LoVo (cell line): ENCODE measurements at regions not wholly inside any gene's neighbourhood (a gene's known extent, or its start where the extent isn't known, plus 50 kb on each side); places are given as distances from the start of the nearest gene placed in this dataset.

Experiments used
- DNase-seq: peaks from one replicate; pipeline ENCODE4 v3.0.0-alpha.2; 2016; ENCODE audit warnings: low spot score

DNA sequence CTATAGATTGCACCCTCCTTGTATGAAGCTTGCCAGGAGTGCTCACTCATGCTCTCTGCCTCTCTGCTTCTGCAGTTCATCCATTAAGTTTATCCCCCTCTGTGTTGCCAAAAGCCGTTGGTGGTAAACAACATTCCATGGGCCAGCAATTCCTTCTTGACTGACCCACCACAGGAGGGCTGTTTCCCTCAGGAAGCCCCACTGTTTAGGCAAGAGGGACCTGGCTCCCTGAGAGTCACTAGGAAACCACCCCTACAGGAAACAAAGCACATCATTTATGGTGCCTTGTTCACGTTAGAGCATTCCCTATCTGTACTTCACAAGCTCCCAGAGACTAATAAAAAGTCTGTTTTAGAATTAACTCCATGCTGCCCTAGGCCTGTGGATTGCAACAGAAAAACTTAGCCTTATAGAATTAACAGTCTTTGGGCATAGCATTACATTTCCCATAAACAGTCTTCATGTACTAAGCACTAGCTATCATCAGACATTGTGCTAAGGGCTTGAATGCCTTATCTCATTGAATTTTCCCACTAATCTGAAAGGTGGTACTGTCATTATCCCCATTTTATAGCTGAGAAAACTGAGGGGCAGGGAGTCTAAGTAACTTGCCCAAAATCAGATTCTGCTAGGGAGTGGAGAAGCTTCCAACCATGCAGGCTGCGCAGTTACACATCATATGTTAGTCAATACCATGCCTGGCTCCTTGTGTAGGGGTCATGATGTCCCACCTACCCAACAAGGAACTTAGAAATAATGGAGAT is 149.9 kb downstream of the SHQ1 start:
- DNase-seq: no peak

DNA sequence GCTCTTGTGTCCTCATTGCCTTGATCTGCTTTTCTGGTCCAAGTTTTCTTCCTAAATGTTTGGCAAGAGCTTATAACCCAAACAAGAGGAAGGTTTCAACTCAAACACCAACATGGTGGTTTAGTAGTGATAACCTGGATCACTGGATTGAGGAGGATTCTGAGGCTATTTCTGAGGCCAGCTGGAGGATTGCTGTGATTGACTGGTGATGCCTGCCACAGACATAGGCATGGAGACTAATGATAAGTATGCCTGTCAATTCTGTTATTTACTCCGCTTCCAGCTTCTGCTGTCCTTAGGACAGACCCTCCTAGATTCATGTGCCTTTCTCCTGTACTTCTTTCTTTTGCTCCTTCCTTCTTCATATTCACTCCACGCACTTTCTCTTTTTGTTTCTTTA is 150.5 kb downstream of the SHQ1 start:
- no peak for DNase-seq

DNA sequence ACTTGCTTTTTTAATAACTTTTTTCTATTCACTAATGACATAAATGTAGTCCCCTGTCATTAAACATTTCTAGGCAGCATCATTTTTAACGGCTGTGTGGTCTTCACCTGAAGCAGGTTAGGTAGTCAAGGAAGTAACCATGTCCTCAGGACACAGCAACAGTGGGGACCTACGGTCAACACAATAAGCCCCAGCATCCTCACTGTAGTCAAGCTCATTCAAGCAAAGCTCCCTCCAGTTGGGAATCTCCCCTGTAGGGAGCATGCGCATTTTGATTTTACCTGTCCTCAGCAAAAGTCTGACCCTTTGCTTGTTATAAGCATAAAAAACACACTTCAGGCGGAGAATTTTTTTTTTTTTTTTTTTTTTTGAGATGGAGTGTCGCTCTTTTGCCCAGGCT is 151.4 kb downstream of the SHQ1 start:
- DNase-seq: no peak

DNA sequence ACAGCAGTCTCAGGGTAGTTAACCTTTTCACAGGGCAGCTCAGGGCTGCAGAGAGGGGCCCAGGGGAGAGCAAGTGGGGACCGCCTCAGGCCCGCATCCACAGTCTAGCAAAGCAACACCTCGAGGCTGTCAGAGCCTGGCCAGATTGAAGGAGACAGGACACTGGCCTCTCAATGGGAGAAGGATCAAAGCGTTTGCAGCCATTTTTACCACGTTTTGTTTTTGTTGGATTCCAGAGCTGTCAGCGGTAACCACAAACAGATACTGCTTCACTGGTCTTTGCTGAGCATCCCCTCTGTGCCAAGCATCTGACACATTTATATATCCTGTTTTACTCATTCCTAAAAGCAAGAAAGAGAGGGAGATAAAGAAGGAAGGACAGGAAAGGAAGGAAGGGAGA is 153.8 kb downstream of the SHQ1 start:
- DNase-seq: no peak

DNA sequence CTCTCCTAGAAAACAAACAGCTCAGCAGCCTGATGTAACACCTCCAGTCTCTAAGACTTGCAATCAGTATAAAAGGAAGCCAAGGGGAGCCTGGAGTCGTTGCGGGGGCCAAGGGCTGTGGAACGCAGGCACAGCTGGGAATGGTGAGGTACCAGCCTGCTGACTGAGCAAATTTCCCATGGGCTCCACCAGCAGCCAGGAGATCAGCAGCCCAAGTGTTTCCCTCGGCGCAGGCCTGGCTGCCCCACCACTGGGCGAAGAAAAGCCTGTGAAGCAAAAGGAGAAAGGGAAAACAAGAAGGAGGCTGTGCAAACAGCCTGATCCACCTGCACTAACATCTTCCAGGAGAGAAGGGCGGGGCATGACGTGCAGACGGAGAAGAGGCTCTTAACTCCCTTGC is 155.3 kb downstream of the SHQ1 start:
- no peak for DNase-seq

DNA sequence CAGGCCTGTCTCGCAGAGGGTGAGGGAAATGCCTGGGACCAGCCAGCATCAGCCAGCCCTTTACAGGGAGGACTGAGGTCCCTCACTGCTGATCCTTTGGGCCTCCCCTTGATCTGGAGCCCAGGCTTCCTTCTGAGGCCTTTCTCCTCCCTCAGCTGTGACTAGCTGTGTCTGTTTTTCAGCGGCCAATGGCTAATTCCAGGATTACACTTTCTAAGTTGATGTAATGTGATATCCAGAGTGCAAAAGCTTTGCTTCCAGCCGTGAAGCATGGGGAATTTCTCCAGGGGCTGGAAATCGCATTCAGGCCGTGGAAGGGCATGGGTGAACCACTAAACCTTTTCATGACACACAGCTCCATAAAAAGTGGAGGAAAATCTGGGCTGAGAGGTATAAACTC is 157.6 kb downstream of the SHQ1 start:
- DNase-seq: no peak

DNA sequence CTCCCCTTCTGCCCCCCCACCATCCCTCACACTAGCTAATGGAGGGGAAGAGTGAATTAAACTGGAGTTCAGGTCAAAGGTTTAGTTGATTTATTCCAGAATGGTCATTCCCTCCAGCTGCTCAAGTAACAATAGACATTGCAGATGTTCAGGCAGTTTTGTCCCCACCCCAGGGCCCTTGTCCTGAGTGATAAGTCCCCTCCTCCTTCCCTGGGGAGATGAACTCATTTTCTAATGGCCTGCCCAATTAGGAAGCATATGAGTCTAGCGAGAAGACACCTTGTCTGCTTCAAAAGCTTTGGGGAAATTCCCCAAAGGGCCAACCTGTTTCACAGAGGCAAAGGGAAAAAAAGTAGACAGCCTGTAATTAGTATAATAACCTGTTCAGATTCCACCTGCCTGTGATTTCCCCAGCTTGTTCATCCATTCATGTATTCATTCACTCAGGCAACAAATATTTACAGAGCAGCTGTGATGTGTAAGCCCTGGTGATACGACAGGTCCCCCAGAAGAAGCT is 165.3 kb downstream of the SHQ1 start:
- DNase-seq: no peak

DNA sequence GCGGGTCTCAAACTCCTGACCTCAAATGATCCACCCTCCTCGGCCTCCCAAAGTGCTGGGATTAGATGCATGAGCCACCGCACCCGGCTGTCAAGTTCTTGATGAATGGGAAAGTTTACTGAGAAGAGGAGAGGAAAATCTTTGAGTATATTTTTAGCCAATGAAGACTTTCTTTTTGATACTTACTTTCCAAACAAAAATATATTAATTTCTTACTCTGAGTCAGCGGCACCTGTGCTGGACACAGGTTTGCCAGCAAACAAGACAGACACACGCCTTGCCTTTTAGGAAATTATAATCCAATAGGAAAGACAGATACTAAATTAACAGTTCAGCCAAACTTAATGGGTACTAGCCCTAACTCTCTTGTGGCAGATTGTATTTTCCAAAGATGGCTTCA is 166.6 kb downstream of the SHQ1 start:
- no peak for DNase-seq

DNA sequence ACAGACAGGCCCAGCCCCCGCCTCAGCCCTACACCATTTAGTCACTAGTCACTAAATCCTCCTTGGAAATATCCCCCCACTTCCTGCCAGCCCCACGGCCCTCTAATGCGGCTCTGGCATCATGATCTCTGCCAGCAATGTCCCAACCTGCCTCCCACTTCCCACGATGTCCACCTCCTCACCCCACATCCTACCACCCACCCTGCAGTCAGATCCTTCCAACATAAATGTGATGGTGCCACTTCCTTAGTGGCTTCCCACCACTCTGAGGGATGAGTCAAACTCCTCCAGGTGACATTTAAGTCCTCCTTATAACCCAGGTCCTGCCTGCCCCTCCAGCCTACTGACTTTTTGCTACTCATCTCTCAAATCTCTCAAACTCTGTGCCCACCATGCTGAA is 167.5 kb downstream of the SHQ1 start:
- DNase-seq: no peak

DNA sequence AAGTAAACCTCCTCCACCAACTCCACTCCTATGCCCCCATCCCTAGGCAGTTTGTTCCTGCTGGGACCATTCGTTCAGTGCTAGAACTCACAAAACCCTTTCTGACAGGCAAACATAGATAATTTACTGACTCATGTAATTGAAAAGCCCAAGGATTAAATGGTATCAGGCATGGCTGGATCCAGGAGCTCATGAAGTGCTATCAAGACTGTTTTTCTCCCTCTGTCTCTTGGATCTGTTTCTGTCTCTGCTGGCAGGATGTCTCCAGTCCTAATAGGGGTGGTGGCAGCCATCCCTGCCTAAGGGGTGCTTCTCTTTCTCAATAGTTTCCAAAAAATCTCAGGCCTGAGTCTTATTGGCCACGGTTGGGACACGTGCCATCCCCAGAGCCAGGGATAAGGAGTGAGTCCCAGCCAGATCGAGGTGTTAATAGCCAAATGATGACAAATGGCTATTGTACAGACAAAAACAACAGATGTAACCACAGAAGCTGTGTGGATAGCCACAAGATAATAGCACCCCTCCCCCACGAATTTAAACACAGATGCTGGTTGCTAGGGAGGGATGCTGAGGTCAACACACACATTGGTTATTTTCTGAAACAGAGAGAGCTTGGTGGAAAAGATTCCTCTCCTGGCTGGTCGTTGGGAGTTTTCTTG is 168.6 kb downstream of the SHQ1 start:
- DNase-seq: no peak

DNA sequence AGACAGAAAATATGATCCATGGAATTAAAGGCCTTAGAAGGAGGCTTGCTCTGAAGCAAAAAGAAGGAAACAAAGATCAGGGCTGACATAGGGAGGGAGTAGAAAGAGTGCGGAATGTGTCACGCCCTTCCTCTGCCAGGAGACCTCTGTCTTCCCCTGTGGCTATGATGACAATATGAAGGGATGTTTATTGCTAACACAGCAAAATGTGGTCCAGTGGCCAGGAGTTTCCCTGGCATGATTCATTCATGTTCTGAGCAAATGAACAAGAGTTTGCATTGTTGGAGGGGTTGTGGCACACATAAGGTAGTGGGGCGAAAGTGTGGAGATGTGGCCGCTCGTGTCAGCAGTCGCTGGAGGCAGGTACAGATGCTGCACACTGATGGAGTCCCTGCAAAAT is 169.4 kb downstream of the SHQ1 start:
- DNase-seq: peak; percentile 63

DNA sequence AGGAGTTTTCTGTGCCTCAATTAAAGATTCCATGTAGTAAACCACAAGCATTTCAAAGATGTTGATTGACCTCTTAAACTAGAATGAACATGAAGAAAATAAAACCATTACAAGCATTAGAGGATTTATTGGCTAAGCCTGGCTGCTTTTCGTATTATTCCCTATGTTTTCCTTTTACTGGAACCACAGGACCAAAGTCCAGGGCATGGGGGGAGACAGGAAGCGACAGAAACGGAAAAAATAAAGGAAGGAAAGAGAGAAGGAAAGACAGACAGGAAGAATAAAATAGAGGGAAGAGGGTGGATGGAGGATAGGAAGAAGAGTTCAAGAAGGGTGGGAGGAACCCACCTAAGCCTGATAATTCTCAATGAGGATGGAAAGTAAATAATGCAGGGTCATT is 169.9 kb downstream of the SHQ1 start:
- DNase-seq: peak; percentile 22

DNA sequence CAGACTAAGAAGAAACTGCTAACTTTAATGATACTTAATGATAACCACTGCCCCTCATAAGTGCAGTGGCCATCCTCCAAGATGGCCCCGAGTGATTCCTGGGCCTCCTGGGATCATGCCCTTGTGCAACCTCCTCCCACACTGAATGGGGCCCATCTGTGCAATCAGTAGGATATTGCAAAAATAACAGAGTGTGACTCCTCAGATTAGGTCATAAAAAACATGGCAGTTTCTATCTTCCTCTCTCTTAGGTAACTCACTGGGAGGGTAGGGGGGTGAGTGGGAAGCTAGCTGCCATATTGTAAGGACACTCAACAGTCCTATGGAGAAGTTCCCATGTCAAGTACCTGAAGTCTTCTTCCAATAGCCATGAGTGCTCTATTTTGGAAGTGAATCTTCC is 173.0 kb downstream of the SHQ1 start:
- no peak for DNase-seq

DNA sequence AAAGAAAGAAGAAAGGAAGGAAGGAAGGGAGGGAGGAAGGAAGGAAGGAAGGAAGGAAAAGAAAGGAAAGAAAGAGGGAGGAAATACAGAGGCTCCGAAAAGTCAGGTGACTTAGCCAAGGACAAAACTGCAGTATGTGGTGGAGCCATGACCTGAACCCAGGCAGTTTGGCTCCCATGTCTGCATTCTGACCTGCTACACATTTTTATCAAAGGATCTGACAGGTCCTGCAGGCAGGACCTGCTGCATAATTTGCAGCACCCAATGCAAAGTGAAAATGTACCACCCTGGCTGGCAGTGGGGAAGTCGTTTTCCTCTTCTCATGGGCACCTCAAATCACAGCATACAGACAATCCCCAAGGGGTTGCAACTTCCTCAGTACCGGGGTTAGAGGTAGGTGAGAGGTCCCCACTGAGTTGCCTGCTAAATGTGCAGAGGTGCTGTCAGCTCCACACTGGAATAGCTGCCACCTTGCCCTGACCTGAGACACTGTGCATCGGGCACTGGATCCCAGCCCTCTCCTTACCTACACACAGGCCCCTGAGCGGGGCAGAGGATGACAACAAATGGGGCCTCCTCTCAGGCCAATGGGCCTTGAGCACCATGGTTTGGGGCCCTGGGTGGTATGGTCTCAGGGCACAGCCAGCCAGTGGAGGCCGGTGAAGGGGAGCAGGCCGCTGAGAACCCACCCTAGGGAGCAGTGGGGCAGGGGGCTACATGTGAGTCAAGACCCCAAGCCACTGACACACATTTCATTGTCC is 175.1 kb downstream of the SHQ1 start:
- no peak for DNase-seq

DNA sequence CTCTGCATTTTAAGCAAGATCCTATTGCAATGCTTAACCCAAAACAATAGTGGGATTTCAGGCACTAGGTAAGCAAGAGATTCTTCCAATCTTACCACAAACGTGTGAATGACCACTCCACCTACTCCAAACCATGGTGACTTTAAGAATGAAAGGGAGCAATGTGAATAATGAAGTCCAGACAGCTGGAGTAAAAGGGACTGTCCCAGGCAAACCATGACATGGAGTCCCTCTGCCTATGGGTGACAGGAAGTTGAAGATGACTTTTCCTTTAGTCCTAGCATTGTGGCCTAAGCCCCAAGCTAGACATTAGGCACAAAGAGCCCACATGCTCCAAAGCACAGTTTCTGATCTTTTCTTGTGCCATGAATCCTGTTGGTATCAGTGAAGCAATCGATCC is 179.0 kb downstream of the SHQ1 start:
- no peak for DNase-seq

DNA sequence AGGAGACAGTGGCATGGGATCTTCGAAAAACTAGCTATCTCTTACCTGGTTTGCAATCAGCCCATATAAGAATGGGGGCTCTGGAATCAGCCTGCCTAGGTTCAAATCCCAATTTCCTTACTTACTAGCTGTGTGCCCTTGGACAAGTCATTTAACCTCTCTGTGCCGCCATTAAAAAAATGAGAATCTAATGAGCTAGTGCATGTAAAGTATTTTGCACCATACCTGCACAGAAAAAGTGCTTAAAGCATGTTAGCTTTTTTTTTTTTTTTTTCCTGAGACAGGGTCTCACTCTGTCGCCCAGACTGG is 181.8 kb downstream of the SHQ1 start:
- DNase-seq: no peak

DNA sequence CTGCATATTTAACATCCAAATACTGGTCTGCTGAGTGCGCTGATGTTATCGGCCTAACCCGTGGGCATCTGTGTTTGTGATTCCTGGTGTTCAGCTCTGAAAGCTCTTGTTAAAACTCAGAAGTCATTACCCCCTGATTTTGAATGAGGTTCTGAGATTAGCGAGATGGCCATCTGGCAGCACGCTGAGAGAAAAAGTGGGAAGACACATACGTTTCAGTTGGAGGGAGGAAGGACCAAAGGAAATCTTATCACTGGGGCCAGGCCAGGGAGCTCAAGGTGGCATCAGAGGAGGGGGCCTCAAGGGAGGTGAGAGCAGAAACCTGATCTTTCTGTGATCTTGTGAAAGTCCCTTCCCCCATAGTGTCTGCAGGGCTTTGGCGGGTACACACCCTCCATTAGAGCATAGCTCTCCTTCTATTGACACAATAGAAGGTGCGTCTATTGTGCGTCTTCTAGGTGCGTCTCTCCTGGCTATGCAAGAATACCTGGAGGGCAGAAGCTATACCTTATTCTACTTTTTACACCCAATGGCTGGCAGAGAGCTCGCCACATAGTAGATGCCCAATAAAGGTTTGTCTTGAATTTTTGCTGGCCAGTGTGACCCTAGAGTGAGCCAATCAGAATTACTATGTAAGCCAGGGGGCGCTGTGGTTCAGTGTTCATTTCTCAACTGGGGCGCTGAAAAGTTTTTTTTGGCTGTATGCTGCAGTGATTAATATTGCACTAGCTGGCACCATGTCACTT is 182.4 kb downstream of the SHQ1 start:
- DNase-seq: peak; percentile 37

DNA sequence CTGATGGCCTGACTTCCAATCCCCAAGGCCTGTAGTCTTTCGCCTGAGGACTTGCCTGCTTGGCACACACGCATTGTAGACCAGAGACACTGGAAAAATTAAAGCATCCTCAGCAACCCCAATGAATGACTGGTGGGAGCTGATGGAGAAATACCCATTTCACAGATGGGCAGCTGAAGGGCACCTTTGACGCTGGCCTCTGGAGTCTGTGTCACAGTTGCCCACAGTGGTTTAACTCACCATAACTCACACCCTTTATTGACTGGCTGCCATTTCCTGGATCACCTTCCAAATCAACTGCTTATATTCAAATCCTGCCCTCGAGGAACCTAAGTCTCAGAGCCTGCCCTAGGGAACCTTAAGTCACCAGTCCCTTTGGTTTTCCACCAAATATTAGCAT is 183.1 kb downstream of the SHQ1 start:
- no peak for DNase-seq

DNA sequence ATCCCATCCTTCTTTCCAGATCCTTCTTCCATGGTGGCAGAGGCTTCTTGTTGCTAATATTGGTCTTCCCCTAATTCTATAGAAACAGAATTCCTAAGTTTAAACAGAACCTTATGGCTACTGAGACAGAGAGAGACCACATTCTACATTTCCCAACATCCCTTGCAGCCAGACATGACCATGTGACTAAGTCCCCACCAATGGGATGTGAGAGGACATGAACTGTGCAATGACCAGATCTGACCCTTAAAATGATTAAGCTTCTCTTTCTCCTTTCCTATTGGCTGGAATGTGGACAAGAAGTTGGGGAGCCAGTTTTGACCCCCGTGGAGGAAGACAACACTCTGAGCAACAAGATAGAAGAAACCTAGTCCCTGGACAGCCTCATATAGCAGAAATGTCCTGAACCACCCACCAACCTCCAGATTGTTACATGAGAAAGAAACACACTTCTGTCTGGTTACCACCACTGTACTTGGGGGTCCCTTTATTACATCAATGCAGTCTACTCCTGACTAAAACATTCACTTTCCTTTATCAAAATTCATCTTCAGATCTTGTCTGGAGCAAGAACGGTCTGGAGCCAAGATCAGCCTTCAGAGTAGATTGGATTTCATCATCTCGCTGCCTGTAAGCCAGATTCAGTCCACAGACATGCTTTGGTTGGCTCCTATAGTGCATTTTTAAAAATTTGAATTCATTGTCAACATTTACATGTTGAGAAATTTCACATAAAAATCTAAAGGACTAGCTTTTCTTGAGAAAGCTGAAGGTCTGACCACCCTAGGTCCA is 183.9 kb downstream of the SHQ1 start:
- DNase-seq: no peak

DNA sequence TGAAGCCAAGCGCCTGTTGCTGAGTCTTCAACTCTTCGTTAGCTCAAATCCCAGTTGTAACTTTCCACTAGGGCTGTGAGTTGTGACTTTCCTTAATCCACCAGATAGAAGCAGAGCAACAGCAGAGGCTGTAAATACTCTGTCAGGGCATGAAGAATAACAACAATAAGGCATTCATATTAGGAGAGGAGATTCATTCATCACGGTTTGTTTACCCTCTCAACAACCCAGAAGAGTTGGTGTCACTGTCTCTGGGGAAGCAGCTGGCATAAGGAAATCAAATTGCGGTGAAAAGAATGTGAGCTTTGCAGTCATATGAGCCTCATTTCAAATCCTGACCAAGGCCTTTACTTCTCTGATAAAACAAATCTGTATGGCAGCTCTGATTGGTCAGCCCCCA is 184.8 kb downstream of the SHQ1 start:
- DNase-seq: no peak

DNA sequence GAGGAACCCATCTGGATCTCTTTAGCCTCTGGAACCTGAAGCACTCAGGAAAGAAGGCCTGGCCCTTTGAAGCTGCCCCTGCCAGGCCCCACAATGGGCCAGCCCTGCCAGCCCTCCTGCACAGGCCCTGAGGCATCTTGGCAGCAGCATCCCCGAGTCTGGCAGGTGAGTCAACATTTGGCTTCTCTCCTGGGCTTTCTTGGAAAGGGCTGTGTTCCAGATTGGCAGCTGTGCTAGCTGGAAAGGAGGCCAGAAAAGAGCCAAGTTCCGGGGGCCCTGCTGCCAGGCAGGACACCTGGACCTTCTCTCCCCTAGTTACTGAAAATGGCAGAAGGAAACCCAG is 187.2 kb downstream of the SHQ1 start:
- DNase-seq: peak; percentile 83
